GM12878 (cell line): ENCODE measurements at regions not wholly inside any gene's neighbourhood (a gene's known extent, or its start where the extent isn't known, plus 50 kb on each side); places are given as distances from the start of the nearest gene placed in this dataset.

Experiments used
- ATAC-seq: fragments of 200-7000 bp; cut with Tn5 transposase; 3 replicates; pipeline ENCODE4 v1.9.1; 2020; ENCODE audit warnings: mild to moderate bottlenecking, moderate library complexity
- BruUV-seq: library from RNA; stranded (reverse); fragments of 400-500 nt; replicated peaks from 2 replicates; lab custom pipeline; 2021; lab: Mats Ljungman, UMichigan
- CTCF ChIA-PET: fragments of 300-600 bp; sonication (Branson Sonifier 250); formaldehyde crosslinking; extraction: SDS; loops from one replicate; lab custom pipeline; 2021; ENCODE audit warnings: inconsistent platforms; lab: Yijun Ruan, JAX
- POLR2A ChIA-PET: fragments of 350-600 bp; formaldehyde crosslinking; extraction: SDS; loops from one replicate; lab custom pipeline; 2021; ENCODE audit warnings: inconsistent platforms; lab: Charles Lee
- RAD21 ChIA-PET: fragments of 300-600 bp; sonication (Branson Sonifier 250); formaldehyde crosslinking; loops from one replicate; lab custom pipeline; 2023; ENCODE audit warnings: antibody characterized with exemption; ENCODE audit not compliant: unreplicated experiment; lab: Charles Lee
- SMC1A ChIA-PET: fragments of 300-600 bp; sonication (Branson Sonifier 250); formaldehyde crosslinking; loops from one replicate; lab custom pipeline; 2023; ENCODE audit not compliant: unreplicated experiment, uncharacterized antibody; lab: Charles Lee
- DNase-seq: peaks from one replicate; pipeline ENCODE4 v3.0.0-alpha.2; 2011; ENCODE audit warnings: low read depth, low spot score
- FAIRE-seq: peaks from 3 replicates; lab custom pipeline; 2011; peaks lifted over from hg19 to GRCh38; lab: Jason Lieb, UNC
- H2AFZ ChIP-seq: 2 replicates; pipeline ENCODE4 v1.6.0; 2011; ENCODE audit warnings: low read depth, low read length, control low read depth; ENCODE audit not compliant: control insufficient read depth
- H3K27ac ChIP-seq: 2 replicates; pipeline ENCODE4 v1.5.1; 2011; ENCODE audit warnings: control low read depth; ENCODE audit not compliant: control insufficient read depth, insufficient read depth
- H3K27me3 ChIP-seq, 2 experiments: replicated peaks in 1 of 2; 2 replicates each; pipeline versions ENCODE4 v1.6.0 to v1.6.1; 2011; ENCODE audit warnings: low read length in 1 of 2; ENCODE audit not compliant: control insufficient read depth in 2 of 2, insufficient read depth in 2 of 2
- H3K36me3 ChIP-seq, 2 experiments: 2 replicates each; pipeline ENCODE4 v1.5.1; 2011; ENCODE audit warnings: low read length in 1 of 2; ENCODE audit not compliant: control insufficient read depth in 2 of 2, insufficient read depth in 2 of 2
- H3K4me1 ChIP-seq: 2 replicates; pipeline ENCODE4 v1.6.1; 2011; ENCODE audit warnings: mild to moderate bottlenecking, low read length, moderate library complexity, mixed read lengths; ENCODE audit not compliant: control insufficient read depth, insufficient read depth
- H3K4me2 ChIP-seq: 2 replicates; pipeline ENCODE4 v1.6.0; 2011; ENCODE audit warnings: control low read depth; ENCODE audit not compliant: control insufficient read depth, insufficient read depth
- H3K4me3 ChIP-seq: fragments of 200-600 bp; sonication (generic); 2 replicates; pipeline ENCODE4 v1.5.1; 2016
- H3K79me2 ChIP-seq: 2 replicates; pipeline ENCODE4 v1.6.0; 2011; ENCODE audit warnings: low read length; ENCODE audit not compliant: control insufficient read depth, insufficient read depth
- H3K9ac ChIP-seq: 2 replicates; pipeline ENCODE4 v1.8.0; 2011; ENCODE audit warnings: low read length, control low read depth, mixed read lengths; ENCODE audit not compliant: control insufficient read depth, insufficient read depth
- H3K9me3 ChIP-seq: replicated peaks from 3 replicates; pipeline ENCODE4 v1.5.1; 2011; ENCODE audit warnings: mild to moderate bottlenecking, low read length; ENCODE audit not compliant: control insufficient read depth, insufficient read depth
- H4K20me1 ChIP-seq: 2 replicates; pipeline ENCODE4 v1.6.0; 2011; ENCODE audit not compliant: control insufficient read depth, insufficient read depth
- CBX3 ChIP-seq: fragments of 200-600 bp; sonication (generic); IDR thresholded peaks from 2 replicates; pipeline ENCODE4 v1.6.1; 2016; ENCODE audit warnings: low read depth, borderline replicate concordance
- CREB1 ChIP-seq: IDR thresholded peaks from 2 replicates; pipeline ENCODE4 v1.6.1; 2012; ENCODE audit warnings: low read depth, mild to moderate bottlenecking, inconsistent platforms
- EED ChIP-seq: sonication (generic); IDR thresholded peaks from 2 replicates; pipeline ENCODE4 v1.6.1; 2016; ENCODE audit warnings: antibody characterized with exemption, low read depth
- IKZF2 ChIP-seq, 2 experiments: fragments of 450-650 bp; IDR thresholded peaks; 2 replicates each; pipeline ENCODE4 v1.6.1; 2017; ENCODE audit warnings: mild to moderate bottlenecking in 2 of 2, moderate library complexity in 2 of 2
- JUNB ChIP-seq: IDR thresholded peaks from 2 replicates; pipeline ENCODE4 v1.6.1; 2016; ENCODE audit warnings: antibody characterized with exemption, mild to moderate bottlenecking
- MXI1 ChIP-seq: fragments of 150-350 bp; IDR thresholded peaks from 2 replicates; pipeline ENCODE4 v1.6.1; 2011; ENCODE audit warnings: low read depth, mild to moderate bottlenecking, inconsistent platforms, low read length, improper control_type of control experiment
- NR2C1 ChIP-seq: fragments of 450-650 bp; IDR thresholded peaks from 2 replicates; pipeline ENCODE4 v1.6.1; 2017; ENCODE audit warnings: antibody characterized with exemption, mild to moderate bottlenecking, moderate library complexity
- PBX3 ChIP-seq: IDR thresholded peaks from 2 replicates; pipeline ENCODE4 v1.6.1; 2011; ENCODE audit warnings: mild to moderate bottlenecking, low read depth, low read length, moderate library complexity; ENCODE audit not compliant: insufficient replicate concordance
- PML ChIP-seq: IDR thresholded peaks from 2 replicates; pipeline ENCODE4 v1.6.1; 2012; ENCODE audit warnings: low read length, inconsistent platforms
- POLR2AphosphoS5 ChIP-seq: IDR thresholded peaks from 2 replicates; pipeline ENCODE4 v1.6.1; 2011; ENCODE audit warnings: mild to moderate bottlenecking, low read length, inconsistent platforms
- RB1 ChIP-seq: fragments of 450-650 bp; formaldehyde crosslinking; IDR thresholded peaks from 2 replicates; pipeline ENCODE4 v1.6.1; 2017; ENCODE audit warnings: mild to moderate bottlenecking, borderline replicate concordance
- RCOR1 ChIP-seq: conservative IDR thresholded peaks from 2 replicates; pipeline ENCODE4 v1.6.1; 2012; ENCODE audit warnings: low read depth, low read length, improper control_type of control experiment
- SMC3 ChIP-seq: IDR thresholded peaks from 2 replicates; pipeline ENCODE4 v1.6.1; 2011; ENCODE audit warnings: low read length, improper control_type of control experiment, borderline replicate concordance
- USF2 ChIP-seq: IDR thresholded peaks from 2 replicates; pipeline ENCODE4 v1.6.1; 2011; ENCODE audit warnings: low read depth, low read length, improper control_type of control experiment, borderline replicate concordance
- ZBED1 ChIP-seq: IDR thresholded peaks from 2 replicates; pipeline ENCODE4 v1.6.1; 2016; ENCODE audit warnings: borderline replicate concordance
- ZNF207 ChIP-seq: fragments of 450-650 bp; IDR thresholded peaks from 2 replicates; pipeline ENCODE4 v1.6.1; 2014; ENCODE audit warnings: antibody characterized with exemption, mild to moderate bottlenecking, borderline replicate concordance
- WGBS: methylation state at CpG from one replicate; pipeline ENCODE4 v1.1.6; 2016; ENCODE audit warnings: low lambda C conversion rate; ENCODE audit not compliant: insufficient replicate concordance, insufficient coverage; ENCODE audit errors: missing lambda C conversion rate; 5-methylcytosine and 5-hydroxymethylcytosine counted together
- in situ Hi-C: fragments of 300-500 bp; cut with MboI; formaldehyde crosslinking; loops from 9 replicates; pipeline ENCODE4 v1.14.3; 2018; ENCODE audit warnings: mixed read lengths
- intact Hi-C: fragments of 100-400 bp; cut with micrococcal nuclease; formaldehyde crosslinking; loops from one replicate; pipeline ENCODE4 v1.14.2; 2022; ENCODE audit not compliant: unreplicated experiment
- TF ChIP-seq, protein P1 (sequence below): IDR thresholded peaks from 2 replicates; pipeline ENCODE4 v1.6.1; 2012; ENCODE audit warnings: low read depth, low read length, improper control_type of control experiment
- TF ChIP-seq, protein P2 (sequence below): IDR thresholded peaks from 2 replicates; pipeline ENCODE4 v1.6.1; 2012; ENCODE audit warnings: mild to moderate bottlenecking, low read depth, low read length

DNA sequence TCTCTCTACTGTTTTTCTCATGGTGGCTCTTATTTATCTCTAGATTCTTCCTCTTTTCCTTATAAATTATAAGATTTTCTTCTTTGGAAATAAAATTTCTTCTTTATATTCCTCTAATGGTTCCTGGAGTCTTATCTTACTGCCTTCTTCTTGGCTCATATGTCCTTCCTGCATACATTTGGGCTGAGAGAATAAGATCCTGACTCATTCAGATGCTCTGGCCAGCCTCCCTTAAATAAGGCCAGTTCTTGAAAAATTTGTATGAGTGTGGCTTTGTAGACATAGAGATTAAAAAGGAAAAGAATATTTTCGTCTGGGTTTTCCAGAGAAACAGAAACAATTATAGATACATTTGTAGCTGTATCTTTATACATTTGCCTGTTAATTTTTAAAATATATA is 411.3 kb downstream of the KIF20B start:
- Histone ChIP-seq H3K27me3 (no peaks in the 10 kb centered on the region), H3K4me1 (no peaks in the 10 kb centered on the region), H3K36me3 (no peaks in the 10 kb centered on the region), H4K20me1 (no peaks in the 10 kb centered on the region), H3K9ac (no peak overlapping the region), H3K79me2 (no peaks in the 10 kb centered on the region), H3K4me2 (no peak overlapping the region), H2AFZ (no peak overlapping the region), H3K9me3 (no peaks in the 10 kb centered on the region), H3K27ac (no peak overlapping the region), H3K4me3 (no peak overlapping the region)
- in situ Hi-C loops (no loop called here), intact Hi-C loops (no loop called here)
- DNase-seq (no peak), FAIRE-seq (no peak), ATAC-seq (no peak)
- ChIA-PET POLR2A (no interaction called here), RAD21 (no interaction called here), SMC1A (interaction anchor here (1.5 kb wide), 1 partner anchor 17 kb away, joined by 3 read pairs; no protein-coding TSS in a partner anchor), CTCF (no interaction called here)
- BruUV-seq: no TSS peak
- WGBS: 0% methylated on average over 1 of the region's 1 CpG
- TF ChIP-seq, protein P1, sequence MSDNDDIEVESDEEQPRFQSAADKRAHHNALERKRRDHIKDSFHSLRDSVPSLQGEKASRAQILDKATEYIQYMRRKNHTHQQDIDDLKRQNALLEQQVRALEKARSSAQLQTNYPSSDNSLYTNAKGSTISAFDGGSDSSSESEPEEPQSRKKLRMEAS: no peak
- no peak for TF ChIP-seq USF2
- TF ChIP-seq RCOR1: no peak
- no peak for TF ChIP-seq ZBED1
- no peak for TF ChIP-seq NR2C1
- no peak for TF ChIP-seq PML
- TF ChIP-seq CREB1: no peak
- TF ChIP-seq, protein P2, sequence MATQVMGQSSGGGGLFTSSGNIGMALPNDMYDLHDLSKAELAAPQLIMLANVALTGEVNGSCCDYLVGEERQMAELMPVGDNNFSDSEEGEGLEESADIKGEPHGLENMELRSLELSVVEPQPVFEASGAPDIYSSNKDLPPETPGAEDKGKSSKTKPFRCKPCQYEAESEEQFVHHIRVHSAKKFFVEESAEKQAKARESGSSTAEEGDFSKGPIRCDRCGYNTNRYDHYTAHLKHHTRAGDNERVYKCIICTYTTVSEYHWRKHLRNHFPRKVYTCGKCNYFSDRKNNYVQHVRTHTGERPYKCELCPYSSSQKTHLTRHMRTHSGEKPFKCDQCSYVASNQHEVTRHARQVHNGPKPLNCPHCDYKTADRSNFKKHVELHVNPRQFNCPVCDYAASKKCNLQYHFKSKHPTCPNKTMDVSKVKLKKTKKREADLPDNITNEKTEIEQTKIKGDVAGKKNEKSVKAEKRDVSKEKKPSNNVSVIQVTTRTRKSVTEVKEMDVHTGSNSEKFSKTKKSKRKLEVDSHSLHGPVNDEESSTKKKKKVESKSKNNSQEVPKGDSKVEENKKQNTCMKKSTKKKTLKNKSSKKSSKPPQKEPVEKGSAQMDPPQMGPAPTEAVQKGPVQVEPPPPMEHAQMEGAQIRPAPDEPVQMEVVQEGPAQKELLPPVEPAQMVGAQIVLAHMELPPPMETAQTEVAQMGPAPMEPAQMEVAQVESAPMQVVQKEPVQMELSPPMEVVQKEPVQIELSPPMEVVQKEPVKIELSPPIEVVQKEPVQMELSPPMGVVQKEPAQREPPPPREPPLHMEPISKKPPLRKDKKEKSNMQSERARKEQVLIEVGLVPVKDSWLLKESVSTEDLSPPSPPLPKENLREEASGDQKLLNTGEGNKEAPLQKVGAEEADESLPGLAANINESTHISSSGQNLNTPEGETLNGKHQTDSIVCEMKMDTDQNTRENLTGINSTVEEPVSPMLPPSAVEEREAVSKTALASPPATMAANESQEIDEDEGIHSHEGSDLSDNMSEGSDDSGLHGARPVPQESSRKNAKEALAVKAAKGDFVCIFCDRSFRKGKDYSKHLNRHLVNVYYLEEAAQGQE: no peak
- TF ChIP-seq ZNF207: no peak
- TF ChIP-seq JUNB: no peak
- TF ChIP-seq POLR2AphosphoS5: no peak
- no peak for TF ChIP-seq EED
- TF ChIP-seq IKZF2 (IDR thresholded peaks at IDR 0.05): no peak
- TF ChIP-seq RB1: no peak
- no peak for TF ChIP-seq SMC3
- no peak for TF ChIP-seq CBX3
- no peak for TF ChIP-seq MXI1
- TF ChIP-seq PBX3: no peak
